Fibroblast of the aortic adventitia (primary cell): ENCODE measurements at regions not wholly inside any gene's neighbourhood (a gene's known extent, or its start where the extent isn't known, plus 50 kb on each side); places are given as distances from the start of the nearest gene placed in this dataset.

Experiments
- DNase-seq: peaks from one replicate; pipeline ENCODE4 v3.0.0-alpha.2; 2010; ENCODE audit warnings: low read depth
- H3K4me3 ChIP-seq: 2 replicates; pipeline ENCODE4 v1.5.1; 2011; ENCODE audit warnings: low read depth, mild to moderate bottlenecking, control low read depth, low read length, moderate library complexity
- CTCF ChIP-seq: IDR thresholded peaks from 2 replicates; pipeline ENCODE4 v1.5.1; 2011; ENCODE audit warnings: mild to moderate bottlenecking, low read length, control low read depth, inconsistent platforms; ENCODE audit not compliant: insufficient read depth

- DNase-seq = no peak
- H3K4me3 ChIP-seq = no peak overlapping the region
- no peak for TF ChIP-seq CTCF
Observed at GRCh38 chr10:61304746-61305145, 148.4 kb downstream of the TMEM26 start.

GRCh38 chr10:61302124-61302523, 151.1 kb downstream of the TMEM26 start:
- no peak for DNase-seq
- no peak overlapping the region for H3K4me3 ChIP-seq
- TF ChIP-seq CTCF = no peak

- TF ChIP-seq CTCF = no peak
- peak; percentile 21 for DNase-seq
- no peak overlapping the region for H3K4me3 ChIP-seq
Observed at GRCh38 chr10:61301575-61301974, 151.6 kb downstream of the TMEM26 start.

- no peak overlapping the region for H3K4me3 ChIP-seq
- TF ChIP-seq CTCF = no peak
- no peak for DNase-seq
Observed at GRCh38 chr10:61299841-61300240, 153.3 kb downstream of the TMEM26 start.

- no peak overlapping the region for H3K4me3 ChIP-seq
- no peak for TF ChIP-seq CTCF
- DNase-seq = no peak
Observed at GRCh38 chr10:61299156-61299555, 154.0 kb downstream of the TMEM26 start.

- no peak overlapping the region for H3K4me3 ChIP-seq
- DNase-seq = no peak
- TF ChIP-seq CTCF = no peak
Observed at GRCh38 chr10:61298194-61298593, 155.0 kb downstream of the TMEM26 start.

- no peak overlapping the region for H3K4me3 ChIP-seq
- DNase-seq = no peak
- TF ChIP-seq CTCF = no peak
Observed at GRCh38 chr10:61296161-61296560, 157.0 kb downstream of the TMEM26 start.
